Osteoblast (primary cell): ENCODE measurements at regions not wholly inside any gene's neighbourhood (a gene's known extent, or its start where the extent isn't known, plus 50 kb on each side); places are given as distances from the start of the nearest gene placed in this dataset.

Source experiments
- DNase-seq: peaks from one replicate; pipeline ENCODE4 v3.0.0; 2011; ENCODE audit warnings: low spot score, mixed read lengths; ENCODE audit not compliant: insufficient read length; ENCODE audit errors: missing footprints
- H2AFZ ChIP-seq: 2 replicates; pipeline ENCODE4 v1.6.0; 2011; ENCODE audit warnings: mild to moderate bottlenecking, low read length
- H3K27ac ChIP-seq: 2 replicates; pipeline ENCODE4 v1.5.1; 2011; ENCODE audit warnings: mild to moderate bottlenecking, low read depth, low read length, moderate library complexity
- H3K27me3 ChIP-seq: 2 replicates; pipeline ENCODE4 v1.6.0; 2012; ENCODE audit warnings: mild to moderate bottlenecking, control low read depth, inconsistent platforms, low read length, moderate library complexity; ENCODE audit not compliant: insufficient read depth
- H3K36me3 ChIP-seq: 2 replicates; pipeline ENCODE4 v1.5.1; 2011; ENCODE audit warnings: mild to moderate bottlenecking, low read length, control low read depth, moderate library complexity; ENCODE audit not compliant: insufficient read depth
- H3K4me1 ChIP-seq: 2 replicates; pipeline ENCODE4 v1.5.1; 2011; ENCODE audit warnings: mild to moderate bottlenecking, low read length, control low read depth, moderate library complexity; ENCODE audit not compliant: insufficient read depth
- H3K4me2 ChIP-seq: 2 replicates; pipeline ENCODE4 v1.6.0; 2011; ENCODE audit warnings: mild to moderate bottlenecking, low read length; ENCODE audit not compliant: insufficient read depth
- H3K4me3 ChIP-seq: fragments of 200-600 bp; sonication (generic); 3 replicates; pipeline ENCODE4 v1.5.1; 2012; ENCODE audit warnings: mild to moderate bottlenecking, low read length, inconsistent platforms; ENCODE audit not compliant: insufficient read depth
- H3K79me2 ChIP-seq: 2 replicates; pipeline ENCODE4 v1.6.0; 2012; ENCODE audit warnings: mild to moderate bottlenecking, low read length, control low read depth, inconsistent platforms; ENCODE audit not compliant: insufficient read depth
- H3K9me3 ChIP-seq: 2 replicates; pipeline ENCODE4 v1.5.1; 2011; ENCODE audit warnings: low read depth, low read length, control low read depth
- H4K20me1 ChIP-seq: 2 replicates; pipeline ENCODE4 v1.6.0; 2012; ENCODE audit warnings: mild to moderate bottlenecking, low read length, control low read depth; ENCODE audit not compliant: insufficient read depth
- CTCF ChIP-seq: IDR thresholded peaks from 2 replicates; pipeline ENCODE4 v1.5.1; 2011; ENCODE audit warnings: mild to moderate bottlenecking, low read depth, low read length, moderate library complexity; ENCODE audit errors: extremely low read depth

GRCh38 chr11:129503646-129504045 is 128.0 kb downstream of the BARX2 start:
- no peaks in the 10 kb centered on the region for H3K9me3 ChIP-seq
- no peak overlapping the region for H2AFZ ChIP-seq
- H3K27me3 ChIP-seq = no peaks in the 10 kb centered on the region
- no peak for TF ChIP-seq CTCF
- H4K20me1 ChIP-seq = no peaks in the 10 kb centered on the region
- no peaks in the 10 kb centered on the region for H3K36me3 ChIP-seq
- DNase-seq = no peak
- no peak overlapping the region for H3K4me2 ChIP-seq
- H3K27ac ChIP-seq = no peak overlapping the region
- H3K4me1 ChIP-seq = no peaks in the 10 kb centered on the region
- no peak overlapping the region for H3K4me3 ChIP-seq
- H3K79me2 ChIP-seq = no peaks in the 10 kb centered on the region

- DNase-seq = no peak
- H4K20me1 ChIP-seq = no peaks in the 10 kb centered on the region
- H2AFZ ChIP-seq = no peak overlapping the region
- H3K4me1 ChIP-seq = no peaks in the 10 kb centered on the region
- no peak overlapping the region for H3K4me2 ChIP-seq
- no peaks in the 10 kb centered on the region for H3K27me3 ChIP-seq
- H3K4me3 ChIP-seq = no peak overlapping the region
- no peaks in the 10 kb centered on the region for H3K79me2 ChIP-seq
- TF ChIP-seq CTCF = no peak
- H3K36me3 ChIP-seq = no peaks in the 10 kb centered on the region
- H3K27ac ChIP-seq = no peak overlapping the region
- H3K9me3 ChIP-seq = no peaks in the 10 kb centered on the region
Observed at GRCh38 chr11:129505266-129505665, 129.6 kb downstream of the BARX2 start.

GRCh38 chr11:129508163-129508562 is 132.5 kb downstream of the BARX2 start:
- no peaks in the 10 kb centered on the region for H3K79me2 ChIP-seq
- no peak for DNase-seq
- H3K9me3 ChIP-seq = no peaks in the 10 kb centered on the region
- no peak for TF ChIP-seq CTCF
- no peak overlapping the region for H2AFZ ChIP-seq
- H3K36me3 ChIP-seq = no peaks in the 10 kb centered on the region
- no peak overlapping the region for H3K4me2 ChIP-seq
- no peaks in the 10 kb centered on the region for H3K4me1 ChIP-seq
- no peaks in the 10 kb centered on the region for H3K27me3 ChIP-seq
- no peaks in the 10 kb centered on the region for H4K20me1 ChIP-seq
- H3K4me3 ChIP-seq = no peak overlapping the region
- no peak overlapping the region for H3K27ac ChIP-seq

- Histone ChIP-seq H3K27me3 (no peaks in the 10 kb centered on the region), H3K4me1 (no peaks in the 10 kb centered on the region), H3K27ac (no peak overlapping the region), H4K20me1 (no peaks in the 10 kb centered on the region), H3K9me3 (no peaks in the 10 kb centered on the region), H3K4me2 (no peak overlapping the region), H3K4me3 (no peak overlapping the region), H3K36me3 (no peaks in the 10 kb centered on the region), H2AFZ (no peak overlapping the region), H3K79me2 (no peaks in the 10 kb centered on the region)
- TF ChIP-seq CTCF = no peak
- DNase-seq = no peak
Observed at GRCh38 chr11:129528296-129528695, 152.6 kb downstream of the BARX2 start.
